GM21529 (cell line): ENCODE measurements at regions not wholly inside any gene's neighbourhood (a gene's known extent, or its start where the extent isn't known, plus 50 kb on each side); places are given as distances from the start of the nearest gene placed in this dataset.
"Not testable (repeated sequence)": the region's sequence is repeated elsewhere in the genome, so short reads cannot be mapped to it uniquely, and the experiment has no call there.

Experiments
- ATAC-seq: cut with Tn5 transposase; IDR thresholded peaks from one replicate; pipeline ENCODE4 v1.9.1; 2021; ENCODE audit not compliant: unreplicated experiment

DNA sequence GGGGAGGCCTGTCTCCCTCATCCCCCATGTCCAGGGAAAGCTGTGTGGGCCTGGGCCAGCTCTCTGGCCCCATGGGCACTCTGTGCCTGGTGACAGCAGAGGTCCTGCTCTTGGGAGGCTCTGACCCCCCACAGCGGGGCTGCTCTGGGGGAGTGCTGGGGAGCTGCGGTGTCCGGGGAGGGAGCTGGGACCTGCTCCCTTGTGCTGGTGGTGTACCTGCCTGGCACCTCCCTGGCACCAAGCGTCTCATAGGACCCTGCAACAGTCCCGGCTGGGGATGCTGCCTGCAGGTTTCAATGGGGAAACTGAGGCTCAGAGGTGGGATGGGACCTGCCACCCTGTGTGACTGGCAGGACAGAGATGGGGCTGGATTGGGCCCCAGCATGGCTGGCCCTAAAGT lies 111.3 kb downstream of the KIF26A start:
- no peak for ATAC-seq

DNA sequence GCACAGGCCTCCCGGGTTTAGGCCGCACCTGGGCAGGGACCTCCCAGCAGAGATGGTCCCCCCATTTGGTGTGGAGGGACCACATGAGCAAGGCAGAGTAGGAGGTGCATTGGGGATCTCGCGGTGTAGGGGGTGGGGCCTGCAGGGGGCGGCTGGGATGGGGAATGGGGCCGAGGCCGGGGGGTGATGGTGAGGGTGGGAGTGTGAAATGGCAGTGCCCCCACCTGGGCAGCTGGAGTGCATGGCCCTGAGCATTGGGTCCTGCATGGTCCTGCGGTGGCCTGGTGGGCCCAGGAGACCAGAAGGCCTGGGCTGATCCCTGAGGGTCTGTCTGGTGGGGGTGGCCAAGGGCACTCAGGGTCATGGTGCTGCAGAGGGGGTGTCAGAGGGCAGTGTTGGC lies 111.8 kb downstream of the KIF26A start:
- no peak for ATAC-seq

DNA sequence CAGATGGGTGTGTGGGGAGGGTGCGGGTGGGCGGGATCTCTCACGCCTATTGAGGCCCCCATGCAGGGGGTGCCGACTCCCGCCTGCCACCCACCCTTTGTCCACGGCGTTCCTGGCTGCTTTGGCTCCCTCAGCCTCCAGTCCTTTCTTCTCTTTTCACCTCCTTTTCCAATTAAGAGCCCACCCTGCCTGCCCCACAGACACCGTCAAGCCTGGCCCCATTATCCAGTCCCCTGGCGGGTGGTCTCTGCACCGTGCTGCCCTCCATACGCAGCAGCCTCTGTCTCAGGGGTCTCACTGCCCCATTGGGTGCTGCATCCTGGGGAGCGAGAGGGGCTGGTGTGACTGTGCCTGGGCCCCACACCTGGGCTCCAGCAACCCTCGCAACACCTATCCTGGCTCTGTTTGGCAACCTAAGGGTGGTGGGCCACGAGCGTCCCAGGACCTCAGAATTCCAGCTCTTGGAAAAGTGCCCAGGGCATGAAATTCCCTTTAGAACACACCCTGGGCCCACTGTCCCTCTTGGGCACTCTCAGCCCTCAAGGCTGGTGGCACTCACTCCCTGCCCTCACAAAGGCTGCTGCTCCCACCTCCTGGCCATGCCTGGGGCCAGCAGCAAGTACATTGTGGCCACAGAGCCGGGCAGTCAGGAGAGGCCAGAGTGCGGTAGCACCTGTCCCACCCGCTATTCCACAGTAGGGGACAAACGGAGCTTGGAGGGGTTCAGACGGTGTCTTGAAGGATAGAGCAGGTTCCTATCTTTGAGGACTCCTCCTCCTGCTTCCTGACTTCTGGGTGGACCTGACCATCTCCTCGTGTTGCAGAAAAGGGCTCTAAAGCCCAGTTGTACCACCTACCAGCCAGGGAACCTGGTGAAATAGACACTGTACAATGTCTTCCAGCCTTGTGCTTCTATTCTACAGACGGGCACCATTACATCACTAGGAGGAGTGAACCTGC lies 114.1 kb downstream of the KIF26A start:
- ATAC-seq, result no peak

DNA sequence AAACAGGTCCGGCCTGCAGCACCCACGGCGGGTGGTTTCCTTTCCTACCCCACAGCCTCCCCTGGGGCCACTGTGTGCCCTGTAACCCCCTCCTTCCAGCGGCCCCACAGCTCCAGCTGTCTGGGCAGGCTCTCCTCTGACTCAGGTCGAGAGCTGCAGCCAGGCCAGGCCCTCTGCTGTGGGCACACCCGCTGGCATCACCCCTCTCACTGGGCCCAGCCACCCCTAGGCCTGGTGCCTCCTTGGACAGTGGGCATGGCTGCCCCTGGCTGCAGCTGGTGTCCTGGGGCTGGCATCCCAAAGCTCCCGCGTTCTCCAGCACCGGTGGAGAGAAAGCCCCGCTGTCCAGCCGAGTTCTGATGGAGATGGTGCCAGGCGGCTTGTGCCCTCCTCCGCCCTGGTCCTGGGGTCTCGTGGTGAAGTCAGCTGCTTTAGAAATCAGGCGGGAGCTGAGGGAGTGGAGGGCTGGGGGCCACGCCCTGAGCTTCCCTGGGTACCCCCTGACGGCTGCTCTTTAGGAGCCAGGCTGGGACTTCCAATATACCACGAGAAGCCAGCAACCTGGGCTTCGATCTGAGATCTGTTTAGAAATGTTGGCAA lies 114.9 kb downstream of the KIF26A start:
- no peak for ATAC-seq

DNA sequence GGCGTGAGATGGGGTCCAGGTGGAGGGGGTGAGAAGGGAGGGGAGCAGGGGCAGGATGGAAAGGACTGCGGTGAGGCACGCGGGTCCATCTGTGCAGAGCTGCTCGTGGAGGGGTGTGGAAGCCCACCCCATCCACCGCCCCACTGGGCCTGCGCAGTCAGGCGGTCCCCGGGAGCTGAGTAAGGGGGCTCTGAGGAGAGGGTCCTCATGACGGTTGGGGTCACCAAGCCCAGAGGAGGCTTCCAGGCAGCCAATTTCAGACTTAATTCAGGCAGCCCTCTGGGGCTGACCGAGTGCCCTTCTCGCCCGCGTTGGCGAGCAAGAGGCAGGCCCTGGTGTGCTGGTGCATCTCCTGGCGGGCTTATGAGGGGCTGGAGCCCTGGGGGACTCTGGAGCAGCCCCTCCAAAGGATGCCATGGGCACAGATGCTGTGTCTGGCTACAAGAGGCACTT lies 115.5 kb downstream of the KIF26A start:
- ATAC-seq, result no peak

DNA sequence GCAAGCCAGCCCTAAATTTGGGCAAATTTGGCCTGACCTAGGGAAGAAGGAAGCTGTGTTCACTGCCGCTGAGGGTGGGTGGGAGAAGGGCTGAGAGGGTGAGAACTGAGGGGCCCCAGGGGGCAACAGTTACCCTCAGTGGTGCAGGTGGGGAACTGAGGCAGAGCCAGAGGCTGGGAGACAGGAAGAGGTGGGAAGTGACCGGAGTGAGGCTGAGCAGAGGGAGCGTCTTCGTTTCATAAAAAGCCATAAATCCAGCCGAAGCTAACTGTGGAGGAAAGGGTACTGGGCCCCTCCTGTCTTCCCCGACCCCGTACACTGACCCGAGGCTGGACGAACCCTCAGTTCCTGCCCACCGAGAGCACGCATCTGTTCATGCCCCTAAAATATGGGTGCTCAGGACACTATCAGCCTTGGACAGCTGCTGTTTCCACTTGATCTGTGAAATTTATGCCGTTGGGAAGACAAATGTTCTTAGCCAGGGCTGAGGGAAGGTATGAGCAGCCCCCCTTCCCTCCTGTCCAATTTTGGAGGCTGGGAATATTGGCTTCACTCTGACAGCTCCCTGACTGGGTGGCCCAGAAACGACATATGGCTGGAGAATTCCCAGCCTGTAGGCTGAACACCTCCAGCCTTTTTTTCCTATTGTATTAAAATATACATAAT lies 116.5 kb downstream of the KIF26A start:
- no peak for ATAC-seq

DNA sequence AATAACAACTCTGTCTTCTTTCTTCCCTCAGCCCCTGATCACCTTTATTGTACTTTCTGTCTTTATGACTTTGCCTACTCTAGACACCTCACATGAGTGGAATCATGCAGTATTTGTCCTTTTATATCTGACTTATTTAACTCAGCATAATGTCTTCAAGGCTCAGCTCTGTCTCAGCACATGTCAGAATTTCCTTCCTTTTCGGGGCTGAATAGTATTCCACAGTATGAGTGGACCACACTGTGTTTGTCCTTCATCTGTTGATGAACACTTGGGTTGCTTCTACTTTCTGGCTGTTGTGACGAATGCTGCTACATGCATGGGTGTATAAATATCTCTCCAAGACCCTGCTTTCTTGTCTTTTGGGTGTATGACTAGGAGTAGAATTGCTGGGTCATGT lies 117.6 kb downstream of the KIF26A start:
- ATAC-seq, result no peak

DNA sequence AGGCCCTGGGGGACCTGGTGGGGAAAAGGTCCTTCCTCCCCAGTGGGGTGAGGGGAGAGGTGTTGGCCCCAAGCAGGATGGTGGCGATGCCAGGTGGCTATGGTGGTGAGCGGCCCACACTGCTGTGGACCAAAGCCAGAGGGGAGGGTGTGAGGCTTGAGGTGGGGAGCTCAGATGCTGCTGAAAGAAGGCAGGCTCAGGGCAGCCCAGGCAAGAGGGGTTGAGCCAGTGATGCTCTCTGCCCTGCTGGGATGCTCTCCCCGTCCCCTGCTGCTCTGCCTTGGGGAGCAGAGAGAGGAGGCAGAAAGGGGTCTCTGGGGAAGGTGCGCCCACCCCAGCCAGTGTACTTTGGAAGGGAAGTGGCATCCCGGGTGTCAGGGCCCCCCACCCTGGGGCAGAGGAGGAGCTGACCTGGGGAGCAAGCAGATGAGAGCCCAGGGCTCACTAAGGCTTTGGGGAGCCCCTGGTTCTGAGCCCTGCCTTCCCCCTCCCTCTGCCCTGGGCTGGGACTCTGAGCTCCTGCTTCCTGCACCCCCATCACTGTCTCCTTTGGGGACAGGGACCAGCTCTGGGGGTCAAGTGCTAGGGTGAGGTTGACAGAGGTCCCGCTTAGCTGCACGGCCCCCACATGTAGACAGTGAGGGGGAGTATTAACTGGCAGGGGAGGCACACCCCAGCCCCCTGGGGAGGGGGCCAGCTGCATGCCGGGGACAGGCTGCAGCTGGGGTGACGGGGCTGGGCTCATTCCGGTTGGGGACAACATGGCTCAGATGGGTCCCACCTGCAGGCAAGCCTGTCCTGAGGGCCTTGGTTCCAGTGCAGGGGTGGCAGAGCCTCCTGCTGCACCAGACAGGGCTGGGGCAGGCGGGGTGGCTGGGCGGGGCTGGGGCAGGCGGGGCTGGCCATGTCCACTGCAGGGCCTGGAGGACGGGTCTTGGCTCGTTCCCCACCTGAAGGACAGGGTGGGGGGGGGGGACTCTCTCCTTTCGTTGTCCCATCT lies 124.4 kb downstream of the KIF26A start:
- ATAC-seq, result no peak

DNA sequence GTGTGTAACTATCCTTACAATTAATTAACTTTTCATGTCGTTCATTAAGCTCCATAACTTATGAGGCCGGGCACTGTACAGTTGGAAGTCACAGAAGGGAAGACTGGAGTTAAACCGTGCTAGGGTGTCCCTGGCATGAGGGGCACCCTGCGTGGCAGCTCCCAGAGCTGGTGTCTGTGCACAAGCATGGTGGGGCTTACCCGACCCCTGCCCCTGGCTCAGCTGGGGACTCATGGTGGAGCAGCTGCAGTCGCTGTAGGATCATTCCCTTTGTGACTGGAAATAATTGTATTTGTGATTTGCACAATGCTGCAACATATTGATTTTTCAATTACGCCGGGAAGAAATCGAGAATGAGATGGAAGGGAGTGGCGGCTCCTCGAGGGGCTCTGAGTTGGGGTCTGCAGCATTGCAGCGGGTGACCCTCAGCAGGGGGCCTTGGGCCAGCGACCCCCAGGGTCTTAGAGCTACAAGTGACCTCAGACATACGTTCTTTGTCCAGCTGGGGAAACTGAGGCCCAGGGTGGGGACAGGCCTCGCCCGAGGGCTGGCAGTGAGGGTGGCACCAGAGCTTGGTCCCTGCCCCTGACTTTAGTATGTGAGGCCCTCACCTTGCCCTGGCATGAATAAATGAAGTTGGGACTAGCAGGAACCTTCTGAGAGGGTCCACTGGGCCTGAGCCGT lies 125.4 kb downstream of the KIF26A start:
- no peak for ATAC-seq

DNA sequence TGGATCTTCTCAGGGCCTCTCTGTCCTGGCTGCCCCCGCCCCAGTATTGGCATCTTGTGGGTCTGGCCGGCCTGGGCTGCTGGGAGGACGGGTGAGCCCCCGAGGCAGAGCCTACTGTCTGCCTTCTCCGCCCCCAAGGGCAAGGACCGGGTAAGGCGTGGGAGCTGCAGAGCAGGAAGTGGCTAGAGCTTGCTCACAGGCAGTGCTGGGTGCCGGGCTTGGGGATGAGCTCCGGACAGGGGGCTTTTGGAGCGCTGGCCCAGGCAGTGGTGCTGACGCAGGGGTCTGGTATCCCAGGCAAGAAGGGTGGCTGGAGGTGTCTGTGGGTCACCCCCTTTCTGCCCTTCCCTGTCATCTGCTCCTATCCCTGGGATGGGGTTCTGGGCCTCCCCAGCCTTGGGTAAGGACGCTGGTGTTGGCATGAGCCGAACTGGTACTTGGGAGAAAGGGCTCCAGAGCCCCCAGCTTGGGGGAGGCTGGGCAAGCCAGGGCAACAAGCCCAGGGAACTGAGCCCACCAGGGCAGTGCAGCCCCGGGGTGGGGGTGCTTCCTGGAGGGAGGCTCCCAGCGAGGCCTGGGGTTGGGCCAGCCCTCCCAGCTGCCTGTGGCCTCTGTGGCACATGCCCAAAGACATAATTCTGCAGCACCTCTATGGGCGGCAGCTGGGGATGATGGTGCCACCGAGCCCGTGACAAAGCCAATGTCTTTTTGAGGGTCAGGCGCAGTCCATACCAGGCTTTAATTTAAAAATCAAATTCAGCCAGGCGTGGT lies 126.3 kb downstream of the KIF26A start:
- ATAC-seq, result no peak

DNA sequence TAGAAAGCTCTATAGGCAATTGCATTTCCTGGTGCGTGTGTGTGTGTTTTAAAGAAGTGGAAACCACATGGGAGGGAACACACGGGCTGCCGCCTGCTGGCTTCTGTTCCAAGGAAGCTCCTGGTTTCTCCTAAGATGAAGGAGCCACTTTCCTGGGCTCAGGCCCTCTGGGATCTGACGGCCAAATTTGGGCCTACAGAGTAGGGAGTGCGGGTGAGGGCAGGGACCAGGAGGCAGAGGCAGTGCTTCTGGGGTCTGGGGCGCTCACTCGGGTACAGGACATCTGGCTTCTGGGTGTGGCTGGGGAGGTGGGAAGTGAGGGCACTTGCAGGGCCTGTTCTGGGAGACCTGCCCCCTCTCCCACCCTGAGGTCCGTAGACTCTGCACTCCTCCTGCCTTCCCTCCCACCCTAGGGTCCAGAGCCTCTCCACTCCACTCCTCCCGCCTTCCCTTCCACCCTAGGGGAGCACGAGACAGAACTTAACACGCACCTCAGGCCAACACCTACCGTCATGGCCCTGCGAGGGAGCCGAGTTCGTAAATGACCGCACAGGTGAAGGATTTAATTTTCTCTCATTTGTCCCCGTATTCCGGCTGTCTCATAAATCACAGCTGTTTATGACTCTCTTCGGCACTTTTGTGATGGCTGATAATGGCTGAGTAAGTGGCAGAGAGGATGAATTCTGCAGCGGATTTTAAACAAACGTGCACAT lies 127.7 kb downstream of the KIF26A start:
- ATAC-seq, result no peak

DNA sequence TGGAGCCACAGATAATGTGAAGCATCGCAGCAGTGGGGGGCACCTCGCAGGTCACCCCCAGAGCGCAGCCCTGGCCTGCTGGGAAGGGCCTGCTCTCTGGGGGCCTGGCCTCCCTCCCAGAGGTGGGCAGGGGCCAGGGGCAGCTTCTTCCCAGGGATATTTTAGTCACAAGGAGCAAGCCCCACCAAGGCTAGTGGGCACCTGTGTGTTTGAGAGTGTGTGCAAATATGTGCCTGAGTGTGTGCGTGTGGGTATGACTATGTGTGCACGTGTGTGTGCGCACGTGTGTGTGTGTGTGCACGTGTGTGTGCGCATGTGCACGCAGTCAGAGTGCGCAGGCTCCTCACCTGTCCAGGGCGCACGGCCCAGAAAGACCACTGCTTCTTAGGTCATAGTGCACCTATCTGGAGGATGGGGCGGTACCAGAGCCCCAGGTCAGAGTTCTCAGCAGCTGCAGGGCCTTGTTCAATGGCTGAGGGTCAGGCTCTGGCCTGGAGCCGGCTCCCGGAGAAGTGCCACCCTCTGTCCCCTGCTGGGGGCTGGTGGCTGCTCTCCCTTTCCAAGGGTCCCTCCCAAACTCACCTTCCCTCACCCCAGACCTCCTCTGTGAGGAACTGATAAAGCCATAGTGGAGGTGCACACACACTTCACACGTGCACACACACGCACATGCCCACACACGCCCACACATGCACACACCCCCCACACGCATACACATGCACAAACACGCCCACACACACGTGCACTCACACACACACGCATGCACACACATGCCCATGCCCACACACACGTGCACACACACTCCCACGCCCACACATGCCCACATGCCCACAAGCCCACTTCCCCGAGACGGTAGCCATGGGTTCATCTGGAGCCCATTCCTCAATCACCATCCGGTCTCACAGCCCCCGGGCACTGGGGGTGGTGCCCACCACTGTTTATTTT lies 128.5 kb downstream of the KIF26A start:
- no peak for ATAC-seq

DNA sequence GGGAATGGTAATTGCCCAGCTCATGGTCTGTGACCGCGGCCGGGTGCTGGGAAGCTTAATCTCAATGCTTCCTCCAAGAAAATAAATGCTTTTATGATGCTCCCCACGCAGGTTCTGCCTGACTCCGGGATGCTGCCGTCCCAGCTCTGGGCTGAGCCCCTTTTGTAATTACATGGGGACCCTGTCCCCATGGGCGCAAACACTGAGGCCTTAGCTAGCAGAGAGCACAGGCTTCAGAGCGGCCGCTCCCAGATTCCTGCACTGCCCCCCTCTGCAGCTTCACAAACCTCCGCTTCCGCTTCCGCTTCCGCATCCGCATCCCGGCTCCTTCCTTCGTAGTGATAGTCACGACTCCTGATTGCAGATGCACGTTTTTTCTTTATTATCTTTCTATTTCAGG lies 129.5 kb downstream of the KIF26A start:
- no peak for ATAC-seq

DNA sequence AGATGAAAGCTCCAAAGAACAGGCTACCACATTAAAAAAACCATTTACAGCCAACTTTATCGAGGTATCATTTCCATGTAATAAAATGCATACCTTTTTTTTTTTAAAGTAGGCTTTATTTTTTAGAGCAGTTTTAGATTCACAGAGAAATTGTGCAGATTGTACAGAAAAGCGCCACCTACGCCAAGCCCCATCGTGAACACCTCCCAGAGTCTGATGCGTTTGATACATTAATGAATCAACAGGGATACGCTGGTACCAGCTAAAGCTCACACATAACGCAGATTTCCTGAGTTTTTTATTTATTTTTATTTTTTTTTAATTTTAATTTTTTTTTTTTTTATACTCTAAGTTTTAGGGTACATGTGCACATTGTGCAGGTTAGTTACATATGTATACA lies 129.9 kb downstream of the KIF26A start:
- no peak for ATAC-seq

DNA sequence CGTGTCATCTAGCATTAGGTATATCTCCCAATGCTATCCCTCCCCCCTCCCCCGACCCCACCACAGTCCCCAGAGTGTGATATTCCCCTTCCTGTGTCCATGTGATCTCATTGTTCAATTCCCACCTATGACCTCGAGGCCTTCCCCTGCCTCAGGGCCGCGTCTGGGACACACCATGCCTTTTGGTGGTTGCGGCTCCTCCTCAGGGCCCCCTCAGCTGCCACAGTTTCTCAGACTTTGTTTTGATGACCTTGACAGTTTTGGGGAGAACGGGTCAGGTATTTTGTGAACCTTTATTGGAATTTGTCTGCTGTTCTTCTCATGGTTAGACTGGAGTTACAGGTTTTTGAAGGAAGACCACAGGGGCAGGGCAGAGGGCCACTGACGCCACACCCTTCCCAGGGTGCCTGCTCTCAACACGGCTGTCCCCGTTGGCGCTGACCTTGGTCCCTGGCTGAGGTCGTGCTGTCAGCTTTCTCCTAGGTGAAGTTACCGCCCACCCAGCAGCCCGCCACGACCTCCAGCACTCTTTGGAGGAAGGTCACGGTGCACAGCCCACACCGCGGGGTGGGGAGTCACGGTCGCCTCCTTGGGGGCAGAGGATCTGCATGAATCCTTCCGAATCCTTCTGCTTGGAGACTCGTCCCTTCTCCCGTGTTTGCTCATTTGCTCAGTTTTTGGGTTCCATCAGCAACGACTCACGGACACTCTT lies 130.5 kb downstream of the KIF26A start:
- no peak for ATAC-seq

DNA sequence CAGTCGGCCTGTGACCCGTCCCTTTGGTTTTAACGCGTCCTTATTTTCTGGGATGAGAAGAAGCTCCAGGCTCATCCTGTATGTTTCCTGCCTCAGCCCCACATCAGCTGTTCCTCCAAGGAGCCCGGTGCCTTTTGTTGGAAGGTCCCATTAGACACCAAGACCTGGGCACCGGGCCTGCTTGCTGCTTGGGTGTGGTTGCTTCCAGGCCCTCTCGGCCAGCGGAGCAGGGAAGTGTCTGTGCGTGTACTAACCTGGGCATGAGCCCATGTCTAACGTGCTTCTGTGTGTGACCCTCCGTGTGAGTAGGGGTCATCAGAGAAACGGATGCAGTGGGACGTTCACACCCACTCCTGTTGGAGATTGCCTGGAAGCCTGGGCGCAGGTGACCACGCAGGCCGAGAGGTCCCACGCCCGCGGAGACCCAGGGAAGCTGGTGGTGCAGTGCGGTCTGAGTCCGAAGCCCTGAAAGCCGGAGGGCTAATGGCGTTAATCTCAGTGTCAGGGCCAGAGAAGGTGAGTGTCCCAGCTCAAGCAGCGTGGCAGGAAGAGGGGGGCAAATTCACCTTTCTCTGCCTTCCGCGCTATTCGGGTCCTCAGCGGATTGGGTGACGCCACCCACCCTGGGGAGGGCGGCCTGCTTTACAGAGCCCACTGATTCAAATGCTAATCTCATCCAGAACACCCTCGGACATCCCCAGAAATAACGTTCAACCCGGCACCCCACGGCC lies 131.3 kb downstream of the KIF26A start:
- ATAC-seq, result not testable (repeated sequence)
